ENCODE measurements at regions not wholly inside any gene's neighbourhood (a gene's known extent, or its start where the extent isn't known, plus 50 kb on each side); places are given as distances from the start of the nearest gene placed in this dataset.

GRCh38 chr6:21451546-21452013 is 142.0 kb upstream of the SOX4 start:
- H3K4me1 ChIP-seq (ENCODE audit: low read depth), result peaks cover 15% of the 10 kb centered on the region
- no peak overlapping the region for H3K4me3 ChIP-seq
- H3K36me3 ChIP-seq, result no peaks in the 10 kb centered on the region
- H3K27ac ChIP-seq, result no peak overlapping the region
- no peak for DNase-seq (ENCODE audit: low read depth in 1 of 2, low spot score in 1 of 2)
- TF ChIP-seq CTCF (IDR thresholded peaks at IDR 0.05; ENCODE audit: low read depth, low read length), result no peak
- no peaks in the 10 kb centered on the region for H3K9me3 ChIP-seq (ENCODE audit: low read depth)
- no peaks in the 10 kb centered on the region for H3K27me3 ChIP-seq

- no peak for DNase-seq (ENCODE audit: low read depth in 1 of 2, low spot score in 1 of 2)
- Histone ChIP-seq H3K27me3 (no peaks in the 10 kb centered on the region), H3K27ac (no peak overlapping the region), H3K4me1 (ENCODE audit: low read depth) (peaks cover 16% of the 10 kb centered on the region), H3K4me3 (no peak overlapping the region), H3K36me3 (no peaks in the 10 kb centered on the region), H3K9me3 (ENCODE audit: low read depth) (no peaks in the 10 kb centered on the region)
- no peak for TF ChIP-seq CTCF (IDR thresholded peaks at IDR 0.05; ENCODE audit: low read depth, low read length)
These were observed 139.3 kb upstream of the SOX4 start for GRCh38 chr6:21454262-21454661.

- H3K4me1 ChIP-seq (ENCODE audit: low read depth), result peaks cover 23% of the 10 kb centered on the region
- TF ChIP-seq CTCF (IDR thresholded peaks at IDR 0.05; ENCODE audit: low read depth, low read length), result no peak
- no peaks in the 10 kb centered on the region for H3K27me3 ChIP-seq
- no peak overlapping the region for H3K27ac ChIP-seq
- H3K9me3 ChIP-seq (ENCODE audit: low read depth), result no peaks in the 10 kb centered on the region
- peak in 1 of 2 donors; percentile 74 for DNase-seq (ENCODE audit: low read depth in 1 of 2, low spot score in 1 of 2)
- H3K36me3 ChIP-seq, result no peaks in the 10 kb centered on the region
- H3K4me3 ChIP-seq, result no peak overlapping the region
These were observed 138.5 kb upstream of the SOX4 start for GRCh38 chr6:21455071-21455470.

GRCh38 chr6:21457647-21458046 is 135.9 kb upstream of the SOX4 start:
- DNase-seq (ENCODE audit: low read depth in 1 of 2, low spot score in 1 of 2), result no peak
- Histone ChIP-seq H3K36me3 (no peaks in the 10 kb centered on the region), H3K4me3 (no peak overlapping the region), H3K27me3 (no peaks in the 10 kb centered on the region), H3K4me1 (ENCODE audit: low read depth) (peaks cover 19% of the 10 kb centered on the region), H3K9me3 (ENCODE audit: low read depth) (no peaks in the 10 kb centered on the region), H3K27ac (no peak overlapping the region)
- TF ChIP-seq CTCF (IDR thresholded peaks at IDR 0.05; ENCODE audit: low read depth, low read length), result no peak

GRCh38 chr6:21459641-21460040 is 133.9 kb upstream of the SOX4 start:
- Histone ChIP-seq H3K9me3 (ENCODE audit: low read depth) (no peaks in the 10 kb centered on the region), H3K4me3 (no peak overlapping the region), H3K27me3 (no peaks in the 10 kb centered on the region), H3K36me3 (no peaks in the 10 kb centered on the region), H3K4me1 (ENCODE audit: low read depth) (peaks cover 14% of the 10 kb centered on the region), H3K27ac (no peak overlapping the region)
- no peak for TF ChIP-seq CTCF (IDR thresholded peaks at IDR 0.05; ENCODE audit: low read depth, low read length)
- DNase-seq (ENCODE audit: low read depth in 1 of 2, low spot score in 1 of 2), result peak; percentile 20 to 27

Data from cardiac muscle cell (in vitro differentiated cells and primary cell).